Liver (tissue), 8 donors: ENCODE measurements at regions not wholly inside any gene's neighbourhood (a gene's known extent, or its start where the extent isn't known, plus 50 kb on each side); places are given as distances from the start of the nearest gene placed in this dataset.

Experiments
- DNase-seq: peaks from one replicate; pipeline ENCODE4 v3.0.0-alpha.2; 2017; ENCODE audit warnings: low spot score
- H3K27ac ChIP-seq, 2 donors: one replicate each; pipeline ENCODE4 v1.7.0; 2013; ENCODE audit warnings: inconsistent platforms in 2 of 2, low read length in 2 of 2, control low read depth in 1 of 2, low read depth in 1 of 2, mild to moderate bottlenecking in 1 of 2
- H3K27me3 ChIP-seq, 4 donors: one replicate each; pipeline versions ENCODE4 v1.6.1 to v1.7.0; 2013; ENCODE audit warnings: low read length in 3 of 4, inconsistent platforms in 1 of 4, mild to moderate bottlenecking in 1 of 4, moderate library complexity in 1 of 4; ENCODE audit not compliant: control insufficient read depth in 4 of 4, insufficient read depth in 4 of 4
- H3K36me3 ChIP-seq, 4 donors: one replicate each; pipeline versions ENCODE4 v1.6.1 to v1.7.0; 2013; ENCODE audit warnings: low read length in 3 of 4, mild to moderate bottlenecking in 3 of 4, low read depth in 1 of 4, moderate library complexity in 1 of 4; ENCODE audit not compliant: control insufficient read depth in 4 of 4, insufficient read depth in 3 of 4
- H3K4me1 ChIP-seq, 4 donors: one replicate each; pipeline versions ENCODE4 v1.6.1 to v1.7.0; 2013; ENCODE audit warnings: low read length in 3 of 4, mild to moderate bottlenecking in 3 of 4, moderate library complexity in 1 of 4; ENCODE audit not compliant: control insufficient read depth in 4 of 4, insufficient read depth in 4 of 4
- H3K4me3 ChIP-seq, 3 donors: one replicate each; pipeline versions ENCODE4 v1.6.1 to v1.7.0; 2013; ENCODE audit warnings: low read length in 3 of 3, control low read depth in 1 of 3, low read depth in 1 of 3, mild to moderate bottlenecking in 1 of 3
- H3K9ac ChIP-seq, 2 donors: one replicate each; pipeline ENCODE4 v1.7.0; 2013; ENCODE audit warnings: low read length in 2 of 2, mild to moderate bottlenecking in 2 of 2, moderate library complexity in 2 of 2, control low read depth in 1 of 2, low read depth in 1 of 2
- H3K9me3 ChIP-seq, 4 donors: one replicate each; pipeline versions ENCODE4 v1.6.1 to v1.7.0; 2013; ENCODE audit warnings: low read length in 3 of 4; ENCODE audit not compliant: control insufficient read depth in 4 of 4
- CTCF ChIP-seq: fragments of 150-350 bp; IDR thresholded peaks from 2 replicates; pipeline ENCODE4 v1.5.1; 2017; ENCODE audit warnings: improper control_type of control experiment, low read depth, low read length; ENCODE audit not compliant: missing input control
- EGR1 ChIP-seq, 2 donors: IDR thresholded peaks; 2 replicates each; pipeline ENCODE4 v1.6.1; 2016 to 2018; ENCODE audit warnings: antibody characterized with exemption in 2 of 2, low read depth in 2 of 2
- FOXA1 ChIP-seq: IDR thresholded peaks from 2 replicates; pipeline ENCODE4 v1.6.1; 2016; ENCODE audit warnings: antibody characterized with exemption
- FOXA2 ChIP-seq: IDR thresholded peaks from 2 replicates; pipeline ENCODE4 v1.6.1; 2016; ENCODE audit warnings: antibody characterized with exemption
- GABPA ChIP-seq, 2 donors: IDR thresholded peaks in 1 of 2; conservative IDR thresholded peaks in 1 of 2; 2 replicates each; pipeline ENCODE4 v1.6.1; 2016; ENCODE audit warnings: antibody characterized with exemption in 2 of 2, mild to moderate bottlenecking in 1 of 2, moderate library complexity in 1 of 2
- HNF4A ChIP-seq, 2 donors: conservative IDR thresholded peaks; 2 replicates each; pipeline ENCODE4 v1.6.1; 2016; ENCODE audit warnings: antibody characterized with exemption in 2 of 2, mild to moderate bottlenecking in 2 of 2
- HNF4G ChIP-seq: IDR thresholded peaks from 2 replicates; pipeline ENCODE4 v1.6.1; 2016; ENCODE audit warnings: antibody characterized with exemption
- JUND ChIP-seq, 2 donors: IDR thresholded peaks; 2 replicates each; pipeline ENCODE4 v1.6.1; 2016; ENCODE audit warnings: antibody characterized with exemption in 2 of 2
- NR2F2 ChIP-seq: IDR thresholded peaks from 2 replicates; pipeline ENCODE4 v1.6.1; 2016; ENCODE audit warnings: antibody characterized with exemption
- RAD21 ChIP-seq, 2 donors: IDR thresholded peaks; 2 replicates each; pipeline ENCODE4 v1.6.1; 2016; ENCODE audit warnings: antibody characterized with exemption in 2 of 2, mild to moderate bottlenecking in 2 of 2
- REST ChIP-seq: IDR thresholded peaks from 2 replicates; pipeline ENCODE4 v1.6.1; 2016; ENCODE audit warnings: antibody characterized with exemption, mild to moderate bottlenecking
- RXRA ChIP-seq, 2 donors: IDR thresholded peaks; 2 replicates each; pipeline ENCODE4 v1.6.1; 2017 to 2018; ENCODE audit warnings: antibody characterized with exemption in 2 of 2, mild to moderate bottlenecking in 1 of 2
- SP1 ChIP-seq: IDR thresholded peaks from 2 replicates; pipeline ENCODE4 v1.6.1; 2018; ENCODE audit warnings: antibody characterized with exemption, mild to moderate bottlenecking
- TAF1 ChIP-seq: conservative IDR thresholded peaks from 2 replicates; pipeline ENCODE4 v1.6.1; 2016; ENCODE audit warnings: antibody characterized with exemption, mild to moderate bottlenecking
- WGBS: extraction: QIAGEN DNeasy Blood & Tissue Kit; methylation state at CpG from one replicate; pipeline ENCODE4 v1.1.7; 2013; 5-methylcytosine and 5-hydroxymethylcytosine counted together
- TF ChIP-seq, protein P1 (sequence below): IDR thresholded peaks from 2 replicates; pipeline ENCODE4 v1.6.1; 2016; ENCODE audit warnings: antibody characterized with exemption
- TF ChIP-seq, protein P2 (sequence below): IDR thresholded peaks from 2 replicates; pipeline ENCODE4 v1.6.1; 2016; ENCODE audit warnings: antibody characterized with exemption
- donor health status: healthy.
- donor health status: healthy.
- donor health status: healthy.
- donor health status: healthy.
- donor health status: healthy.

GRCh38 chr17:63290351-63290750 is 155.8 kb downstream of the CYB561 start (continued):
- TF ChIP-seq EGR1 (IDR thresholded peaks at IDR 0.05; ENCODE audit: low read depth in 2 of 2), result no peak
- no peak for TF ChIP-seq FOXA2

GRCh38 chr17:63290784-63291183 is 155.3 kb downstream of the CYB561 start:
- no peak overlapping the region for H3K9ac ChIP-seq
- no peak overlapping the region for H3K27ac ChIP-seq
- no peaks in the 10 kb centered on the region for H3K4me1 ChIP-seq
- DNase-seq, result no peak
- no peaks in the 10 kb centered on the region for H3K27me3 ChIP-seq
- TF ChIP-seq GABPA (IDR thresholded peaks at IDR 0.05 in 1 of 2, conservative IDR thresholded peaks at IDR 0.05 in 1 of 2) (no peak), HNF4A (conservative IDR thresholded peaks at IDR 0.05) (no peak), HNF4G (no peak), RXRA (IDR thresholded peaks at IDR 0.05) (no peak), NR2F2 (no peak), FOXA2 (no peak), RAD21 (IDR thresholded peaks at IDR 0.05) (no peak), FOXA1 (no peak), CTCF (no peak), TAF1 (no peak), REST (no peak)
- WGBS, result 62% methylated on average over 2 of the region's 2 CpGs
- peaks cover 0 to 11% (median under 1%) of the 10 kb centered on the region in 4 donors for H3K9me3 ChIP-seq
- no peaks in the 10 kb centered on the region for H3K36me3 ChIP-seq
- H3K4me3 ChIP-seq, result no peak overlapping the region

DNA sequence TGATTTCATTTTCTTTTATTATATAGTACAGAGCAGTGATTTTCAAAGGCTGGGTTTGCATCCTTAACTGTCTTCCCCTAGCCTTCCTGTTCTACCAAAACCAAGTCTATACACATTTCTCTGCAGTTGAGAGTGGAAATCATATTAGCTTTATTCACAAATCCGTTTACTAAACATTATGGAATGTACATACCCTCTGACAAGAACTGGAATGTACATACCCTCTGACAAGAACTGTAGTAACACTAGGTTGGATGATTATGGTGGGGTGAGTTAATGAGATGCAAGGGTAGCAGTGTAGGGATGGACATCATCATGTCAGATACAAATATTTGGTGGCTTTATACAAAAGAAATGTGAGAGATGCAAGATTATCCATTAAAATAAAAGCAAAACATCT is 154.8 kb downstream of the CYB561 start:
- Histone ChIP-seq H3K36me3 (no peaks in the 10 kb centered on the region), H3K4me3 (no peak overlapping the region), H3K27me3 (no peaks in the 10 kb centered on the region), H3K9me3 (peaks cover 0 to 11% (median 5%) of the 10 kb centered on the region in 4 donors), H3K9ac (no peak overlapping the region), H3K27ac (no peak overlapping the region), H3K4me1 (no peaks in the 10 kb centered on the region)
- 65% methylated on average over 1 of the region's 1 CpG for WGBS
- DNase-seq, result no peak
- TF ChIP-seq, protein P1, sequence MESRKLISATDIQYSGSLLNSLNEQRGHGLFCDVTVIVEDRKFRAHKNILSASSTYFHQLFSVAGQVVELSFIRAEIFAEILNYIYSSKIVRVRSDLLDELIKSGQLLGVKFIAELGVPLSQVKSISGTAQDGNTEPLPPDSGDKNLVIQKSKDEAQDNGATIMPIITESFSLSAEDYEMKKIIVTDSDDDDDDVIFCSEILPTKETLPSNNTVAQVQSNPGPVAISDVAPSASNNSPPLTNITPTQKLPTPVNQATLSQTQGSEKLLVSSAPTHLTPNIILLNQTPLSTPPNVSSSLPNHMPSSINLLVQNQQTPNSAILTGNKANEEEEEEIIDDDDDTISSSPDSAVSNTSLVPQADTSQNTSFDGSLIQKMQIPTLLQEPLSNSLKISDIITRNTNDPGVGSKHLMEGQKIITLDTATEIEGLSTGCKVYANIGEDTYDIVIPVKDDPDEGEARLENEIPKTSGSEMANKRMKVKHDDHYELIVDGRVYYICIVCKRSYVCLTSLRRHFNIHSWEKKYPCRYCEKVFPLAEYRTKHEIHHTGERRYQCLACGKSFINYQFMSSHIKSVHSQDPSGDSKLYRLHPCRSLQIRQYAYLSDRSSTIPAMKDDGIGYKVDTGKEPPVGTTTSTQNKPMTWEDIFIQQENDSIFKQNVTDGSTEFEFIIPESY, result no peak
- TF ChIP-seq JUND (IDR thresholded peaks at IDR 0.05) (no peak), REST (no peak), EGR1 (IDR thresholded peaks at IDR 0.05; ENCODE audit: low read depth in 2 of 2) (no peak), TAF1 (no peak), GABPA (IDR thresholded peaks at IDR 0.05 in 1 of 2, conservative IDR thresholded peaks at IDR 0.05 in 1 of 2) (no peak), SP1 (no peak), CTCF (no peak), FOXA2 (no peak), HNF4A (conservative IDR thresholded peaks at IDR 0.05) (no peak), RAD21 (IDR thresholded peaks at IDR 0.05) (no peak)
- TF ChIP-seq, protein P2, sequence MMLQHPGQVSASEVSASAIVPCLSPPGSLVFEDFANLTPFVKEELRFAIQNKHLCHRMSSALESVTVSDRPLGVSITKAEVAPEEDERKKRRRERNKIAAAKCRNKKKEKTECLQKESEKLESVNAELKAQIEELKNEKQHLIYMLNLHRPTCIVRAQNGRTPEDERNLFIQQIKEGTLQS, result no peak
